Nephron progenitor cell (in vitro differentiated cells): ENCODE measurements at regions not wholly inside any gene's neighbourhood (a gene's known extent, or its start where the extent isn't known, plus 50 kb on each side); places are given as distances from the start of the nearest gene placed in this dataset.

Experiments
- DNase-seq: peaks from one replicate; pipeline ENCODE4 v3.0.0; 2021
- H3K27ac Mint-ChIP-seq: 2 replicates; pipeline ENCODE4 v1.8.0; 2021; ENCODE audit warnings: mild to moderate bottlenecking, moderate library complexity, mixed read lengths
- H3K27me3 Mint-ChIP-seq: 2 replicates; pipeline ENCODE4 v1.8.0; 2021; ENCODE audit warnings: mild to moderate bottlenecking, low read depth, mixed read lengths; ENCODE audit not compliant: poor library complexity
- H3K36me3 Mint-ChIP-seq: 2 replicates; pipeline ENCODE4 v1.8.0; 2021; ENCODE audit warnings: low read depth, mixed read lengths
- H3K4me1 Mint-ChIP-seq: 2 replicates; pipeline ENCODE4 v1.8.0; 2021; ENCODE audit warnings: mixed read lengths
- H3K4me3 Mint-ChIP-seq: 2 replicates; pipeline ENCODE4 v1.8.0; 2021; ENCODE audit warnings: mild to moderate bottlenecking, moderate library complexity, mixed read lengths
- H3K9me3 Mint-ChIP-seq: 2 replicates; pipeline ENCODE4 v1.8.0; 2021; ENCODE audit warnings: mild to moderate bottlenecking, moderate library complexity, mixed read lengths
- CTCF ChIP-seq: fragments of 200-600 bp; sonication (generic); IDR thresholded peaks from 2 replicates; pipeline ENCODE4 v1.5.0; 2021; ENCODE audit warnings: antibody characterized with exemption

- H3K27me3 Mint-ChIP-seq: no peaks in the 10 kb centered on the region
- H3K27ac Mint-ChIP-seq: no peak overlapping the region
- H3K36me3 Mint-ChIP-seq: no peaks in the 10 kb centered on the region
- peaks cover 18% of the 10 kb centered on the region for H3K4me1 Mint-ChIP-seq
- H3K4me3 Mint-ChIP-seq: no peak overlapping the region
- no peak for TF ChIP-seq CTCF
- peaks cover 7% of the 10 kb centered on the region for H3K9me3 Mint-ChIP-seq
- no peak for DNase-seq
These were observed 164.7 kb downstream of the LRRC30 start for GRCh38 chr18:7395566-7395965.

- peaks cover 11% of the 10 kb centered on the region for H3K27me3 Mint-ChIP-seq
- H3K9me3 Mint-ChIP-seq: peaks cover 7% of the 10 kb centered on the region
- no peak for DNase-seq
- H3K27ac Mint-ChIP-seq: no peak overlapping the region
- no peak for TF ChIP-seq CTCF
- H3K4me1 Mint-ChIP-seq: peaks cover 17% of the 10 kb centered on the region
- H3K4me3 Mint-ChIP-seq: no peak overlapping the region
- H3K36me3 Mint-ChIP-seq: no peaks in the 10 kb centered on the region
These were observed 153.2 kb upstream of the PTPRM start for GRCh38 chr18:7413906-7414305.

GRCh38 chr18:7414459-7414858, 152.7 kb upstream of the PTPRM start:
- Mint-ChIP-seq H3K27ac (peak overlapping the region; percentile 86), H3K27me3 (peaks cover 11% of the 10 kb centered on the region), H3K4me1 (peaks cover 17% of the 10 kb centered on the region), H3K4me3 (no peak overlapping the region), H3K9me3 (peaks cover 8% of the 10 kb centered on the region), H3K36me3 (no peaks in the 10 kb centered on the region)
- no peak for TF ChIP-seq CTCF
- DNase-seq: no peak

GRCh38 chr18:7415081-7415894, 151.8 kb upstream of the PTPRM start:
- no peaks in the 10 kb centered on the region for H3K36me3 Mint-ChIP-seq
- H3K27ac Mint-ChIP-seq: no peak overlapping the region
- no peak overlapping the region for H3K4me3 Mint-ChIP-seq
- H3K9me3 Mint-ChIP-seq: peaks cover 5% of the 10 kb centered on the region
- H3K27me3 Mint-ChIP-seq: peaks cover 11% of the 10 kb centered on the region
- peaks cover 17% of the 10 kb centered on the region for H3K4me1 Mint-ChIP-seq
- no peak for DNase-seq
- no peak for TF ChIP-seq CTCF

- TF ChIP-seq CTCF: no peak
- H3K4me1 Mint-ChIP-seq: peaks cover 17% of the 10 kb centered on the region
- DNase-seq: no peak
- peaks cover 15% of the 10 kb centered on the region for H3K27me3 Mint-ChIP-seq
- H3K4me3 Mint-ChIP-seq: no peak overlapping the region
- H3K9me3 Mint-ChIP-seq: peaks cover 5% of the 10 kb centered on the region
- peak overlapping the region; percentile 6 for H3K27ac Mint-ChIP-seq
- H3K36me3 Mint-ChIP-seq: no peaks in the 10 kb centered on the region
These were observed 149.4 kb upstream of the PTPRM start for GRCh38 chr18:7417727-7418126.

- H3K4me1 Mint-ChIP-seq: peaks cover 14% of the 10 kb centered on the region
- no peak for DNase-seq
- H3K4me3 Mint-ChIP-seq: no peak overlapping the region
- peaks cover 2% of the 10 kb centered on the region for H3K27me3 Mint-ChIP-seq
- no peak for TF ChIP-seq CTCF
- H3K27ac Mint-ChIP-seq: no peak overlapping the region
- no peaks in the 10 kb centered on the region for H3K36me3 Mint-ChIP-seq
- peaks cover 10% of the 10 kb centered on the region for H3K9me3 Mint-ChIP-seq
These were observed 137.3 kb upstream of the PTPRM start for GRCh38 chr18:7429831-7430230.
